ENCODE measurements at regions not wholly inside any gene's neighbourhood (a gene's known extent, or its start where the extent isn't known, plus 50 kb on each side); places are given as distances from the start of the nearest gene placed in this dataset.

DNA sequence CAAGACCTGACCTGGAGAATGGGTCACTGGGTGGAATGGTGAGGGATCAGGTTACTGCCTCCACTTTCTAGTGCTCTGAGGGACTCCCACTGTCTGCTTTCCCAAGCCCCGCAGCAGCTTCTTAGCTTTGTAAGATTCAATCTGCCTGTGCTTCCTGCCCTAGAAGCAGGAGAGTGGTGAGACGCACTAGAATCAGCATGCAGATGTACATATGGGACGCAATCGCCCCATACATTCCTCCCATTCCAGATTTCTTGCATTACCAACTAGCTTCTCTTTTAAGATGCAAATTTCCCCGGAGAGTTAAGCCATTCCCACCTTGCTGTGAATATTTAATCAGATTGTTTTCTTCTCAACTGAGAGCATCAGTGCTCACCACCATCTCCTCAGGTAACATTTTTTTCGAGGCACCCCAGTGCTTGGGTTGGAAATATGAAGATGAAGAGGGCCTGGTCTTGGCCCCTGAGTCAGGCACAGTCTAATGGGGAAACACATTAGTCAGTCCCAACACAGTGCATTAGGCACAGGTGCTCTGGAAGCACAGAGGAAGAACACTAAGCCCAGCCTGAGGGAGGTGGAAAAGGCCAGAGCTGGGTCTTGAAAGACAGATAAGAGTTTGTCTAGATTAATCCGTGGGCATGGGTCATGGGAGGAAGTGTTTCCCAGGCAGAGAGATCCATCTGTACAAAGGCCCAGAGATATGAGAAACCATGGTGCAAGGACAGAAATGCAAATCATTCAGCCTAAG, 66.7 kb upstream of the PRPS1 start:
- DNase-seq: no peak

DNA sequence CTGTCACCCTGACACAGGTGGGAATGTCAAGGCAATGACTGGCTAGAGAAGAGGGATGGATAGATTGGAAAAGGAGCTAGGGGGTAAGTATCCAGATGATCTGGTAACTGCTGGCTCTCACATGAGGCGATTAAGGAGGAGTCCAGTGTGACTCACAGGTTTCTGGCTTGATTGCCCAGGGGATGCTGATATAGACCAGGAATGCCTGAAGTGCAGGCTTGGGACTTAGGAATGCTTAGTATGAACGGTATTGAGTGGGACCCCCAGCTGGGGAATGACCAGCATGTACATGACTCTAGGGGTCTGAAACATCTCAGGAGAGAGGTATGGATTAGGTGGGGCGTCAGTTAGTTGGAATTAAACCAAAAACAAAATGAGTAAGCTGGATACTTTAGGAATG, 65.8 kb upstream of the PRPS1 start:
- DNase-seq: no peak

DNA sequence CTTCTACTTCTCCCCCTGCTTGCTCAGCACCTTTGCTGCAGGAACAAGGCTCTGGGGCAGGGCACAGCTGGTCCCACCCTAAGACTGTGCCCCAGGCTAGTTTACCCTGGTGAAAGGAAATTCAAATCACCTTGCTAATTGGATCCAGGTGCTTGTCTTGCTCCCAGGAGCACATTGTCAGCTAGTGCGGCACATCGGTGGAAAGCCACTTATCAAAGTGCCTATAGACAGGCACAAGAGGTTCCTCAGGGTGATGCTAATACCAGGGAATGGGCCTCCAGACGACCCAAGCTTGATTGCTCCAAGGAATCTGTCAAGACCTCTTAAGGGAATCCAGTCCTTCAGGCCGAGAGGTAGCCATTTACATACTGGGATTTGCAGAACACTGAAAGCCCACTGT, 64.5 kb upstream of the PRPS1 start:
- DNase-seq: no peak

DNA sequence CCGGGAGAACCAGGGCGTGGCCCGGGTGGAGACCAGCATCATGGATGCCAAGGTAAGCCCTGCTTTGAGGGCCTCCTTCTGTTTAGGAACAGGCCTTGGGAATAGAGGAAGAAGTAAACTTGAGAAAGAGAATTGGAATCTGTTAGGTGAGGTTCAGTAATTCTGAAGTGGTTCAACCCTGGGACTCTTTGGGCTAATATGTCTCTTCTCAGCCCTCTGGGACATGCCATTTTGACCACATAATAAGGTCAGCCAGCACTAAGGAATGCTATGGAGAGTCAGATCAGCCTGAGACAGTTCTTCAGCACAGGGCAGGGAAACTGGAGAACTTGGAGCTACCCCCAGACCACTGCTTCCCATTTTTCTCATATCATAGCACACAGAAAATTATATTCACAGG, 63.3 kb upstream of the PRPS1 start:
- DNase-seq: no peak

DNA sequence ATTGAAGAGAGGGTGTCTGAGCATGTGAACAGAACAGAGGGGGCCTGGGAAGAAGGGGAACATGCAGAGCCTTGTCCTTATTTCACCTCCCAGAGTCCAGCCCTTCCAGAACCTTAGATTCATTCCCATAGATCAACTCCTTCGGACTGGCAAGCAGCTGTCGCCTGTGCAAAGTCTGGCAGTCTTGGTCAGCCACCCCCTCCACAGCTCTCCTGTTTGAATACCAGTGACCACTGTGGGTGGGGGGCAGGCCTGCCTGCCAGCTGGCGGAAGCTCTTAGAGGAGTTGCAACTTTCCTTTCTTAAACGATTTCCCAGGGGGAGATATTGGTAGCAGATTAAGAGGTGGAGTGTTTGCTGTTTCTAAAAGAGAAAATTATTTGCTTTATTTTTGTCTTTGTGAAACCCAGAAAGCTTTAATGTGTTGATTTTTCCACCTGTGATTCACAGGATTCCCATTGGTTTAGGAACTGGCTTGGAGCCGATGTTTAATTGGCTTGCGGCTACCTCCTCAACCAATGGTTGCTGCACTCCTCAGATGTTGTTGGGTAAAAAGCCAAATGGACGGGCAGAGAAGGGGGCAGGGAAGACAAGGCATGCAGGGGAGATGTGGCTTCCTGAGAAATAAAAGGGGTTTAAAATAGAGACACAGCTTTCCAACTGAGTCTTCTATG, 62.2 kb upstream of the PRPS1 start:
- DNase-seq: no peak

DNA sequence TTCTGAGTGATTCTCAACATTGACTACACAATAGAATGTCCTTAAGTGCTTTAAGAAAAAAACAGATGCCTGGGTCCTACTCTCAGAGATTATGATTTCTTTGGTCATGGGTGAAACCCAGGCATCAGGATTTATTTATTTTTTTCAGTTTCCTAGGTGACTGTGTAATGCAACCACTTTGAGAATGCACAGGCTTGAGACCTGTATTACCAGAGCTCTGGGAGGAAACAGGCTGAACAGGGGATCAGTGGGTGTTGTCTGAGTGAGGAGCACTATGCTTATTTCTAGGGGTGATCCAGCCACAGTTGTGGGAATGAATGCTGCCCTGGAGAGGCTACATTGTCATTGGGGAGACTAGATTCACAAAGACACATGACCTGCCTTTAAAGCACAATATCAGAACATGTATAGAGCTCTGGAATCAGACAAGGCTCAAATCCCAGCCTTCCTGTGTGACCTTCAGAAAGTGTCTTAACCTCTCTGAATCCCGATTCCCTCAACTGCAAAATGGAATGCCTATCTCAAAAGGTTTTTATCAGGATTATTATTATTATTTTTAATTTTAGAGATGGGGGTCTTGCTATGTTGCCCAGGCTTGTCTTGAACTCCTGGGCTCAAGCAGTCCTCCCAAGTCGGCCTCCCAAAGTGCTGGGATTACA, 61.6 kb upstream of the PRPS1 start:
- DNase-seq: no peak

DNA sequence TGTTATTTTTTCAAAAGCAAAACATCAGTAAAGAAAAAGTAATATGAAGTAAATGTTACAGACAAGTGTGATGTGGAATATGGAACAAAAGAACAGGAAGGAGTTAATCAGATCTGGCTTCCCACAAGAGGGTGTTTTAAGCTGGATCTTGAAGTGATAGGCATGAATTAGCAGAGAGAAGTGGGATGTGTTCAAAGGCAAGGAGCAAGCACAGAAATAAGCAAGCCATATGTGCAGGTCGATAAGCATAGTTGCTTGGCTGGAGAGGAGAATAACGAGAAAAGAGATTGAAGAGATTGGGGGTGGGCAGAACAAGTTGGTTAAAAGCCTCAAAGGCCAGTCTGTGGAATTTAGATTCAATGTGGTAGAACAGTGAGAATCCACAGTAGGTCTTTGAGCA, 60.9 kb upstream of the PRPS1 start:
- DNase-seq: no peak

DNA sequence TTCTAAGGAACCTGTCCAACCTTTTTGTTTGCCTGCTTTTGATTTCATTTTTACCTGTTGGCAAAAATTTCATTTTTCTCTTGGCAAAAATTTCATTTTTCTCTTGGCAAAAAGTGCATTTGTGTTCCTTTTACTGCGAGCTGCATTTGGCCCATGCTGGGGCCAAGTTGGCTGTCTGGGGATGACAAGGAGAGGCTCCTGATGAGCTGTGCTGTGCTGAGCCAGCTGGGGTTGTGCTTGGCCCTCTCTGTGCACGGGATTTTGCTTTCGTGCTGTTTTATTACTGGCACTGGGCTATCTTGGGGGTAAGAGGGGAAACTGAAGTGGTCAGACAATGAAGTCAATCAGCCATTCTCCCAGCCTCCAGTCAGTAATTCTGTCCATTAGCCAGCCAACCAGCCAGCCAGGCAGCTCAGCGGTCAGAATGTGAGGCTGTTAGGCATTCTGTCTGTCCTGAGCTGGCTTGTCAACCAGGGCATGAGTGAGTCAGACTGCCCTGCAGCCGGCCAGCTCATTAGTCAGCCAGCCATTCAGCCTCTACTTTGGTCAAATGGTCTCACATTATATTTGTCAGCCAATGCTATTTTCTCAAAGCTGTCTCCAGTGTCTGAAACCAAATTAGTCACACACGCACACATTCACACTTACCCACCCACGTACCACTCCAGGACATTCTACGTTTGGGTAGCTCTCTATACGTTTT, 56.9 kb upstream of the PRPS1 start:
- no peak for DNase-seq

DNA sequence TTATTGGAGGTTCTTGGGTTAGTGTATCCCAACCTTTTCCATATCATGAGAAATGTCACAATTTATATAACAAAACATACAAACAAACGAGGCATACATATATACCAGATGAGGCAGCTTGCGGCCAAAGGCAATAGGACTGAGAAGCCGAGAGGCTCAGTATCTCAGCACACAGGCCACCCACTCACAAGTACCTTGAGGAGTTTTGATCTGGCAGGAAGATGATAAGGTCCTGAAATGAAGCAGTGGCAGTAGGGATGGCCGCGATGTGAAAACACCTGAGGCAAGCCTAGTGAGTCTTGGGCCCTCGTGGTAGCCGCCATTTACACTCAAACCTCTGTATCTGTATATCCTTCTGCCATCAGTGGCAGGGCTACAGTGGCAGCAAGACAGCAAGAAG, 55.3 kb upstream of the PRPS1 start:
- DNase-seq: no peak

DNA sequence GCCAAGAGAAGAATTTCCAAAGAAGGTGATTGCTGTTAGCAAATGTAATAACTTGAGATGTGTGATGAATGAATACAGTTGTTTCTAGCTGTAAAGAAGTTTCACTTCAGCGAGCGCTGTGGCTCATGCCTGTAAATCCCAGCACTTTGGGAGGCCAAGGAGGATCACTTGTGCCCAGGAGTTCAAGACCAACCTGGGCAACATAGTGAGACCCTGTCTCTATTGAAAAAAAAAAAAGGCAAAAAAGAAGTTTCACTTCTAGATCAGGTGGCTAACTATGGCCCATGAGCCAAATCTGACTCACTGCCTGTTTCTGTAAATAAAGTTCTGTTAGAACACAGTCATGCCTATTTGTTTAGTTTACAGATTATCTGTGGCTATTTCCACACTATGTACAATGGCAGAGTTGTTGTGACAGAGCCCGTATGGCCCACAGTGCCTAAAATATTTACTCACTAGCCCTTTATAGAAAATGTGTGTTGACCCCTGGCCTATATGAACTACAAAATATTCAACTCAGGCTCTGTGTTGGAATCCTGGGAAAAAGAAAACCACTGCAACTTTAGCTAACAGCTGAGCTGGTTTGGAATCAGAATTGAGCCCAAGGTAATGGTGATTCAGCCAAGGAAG, 54.1 kb upstream of the PRPS1 start:
- DNase-seq: no peak

DNA sequence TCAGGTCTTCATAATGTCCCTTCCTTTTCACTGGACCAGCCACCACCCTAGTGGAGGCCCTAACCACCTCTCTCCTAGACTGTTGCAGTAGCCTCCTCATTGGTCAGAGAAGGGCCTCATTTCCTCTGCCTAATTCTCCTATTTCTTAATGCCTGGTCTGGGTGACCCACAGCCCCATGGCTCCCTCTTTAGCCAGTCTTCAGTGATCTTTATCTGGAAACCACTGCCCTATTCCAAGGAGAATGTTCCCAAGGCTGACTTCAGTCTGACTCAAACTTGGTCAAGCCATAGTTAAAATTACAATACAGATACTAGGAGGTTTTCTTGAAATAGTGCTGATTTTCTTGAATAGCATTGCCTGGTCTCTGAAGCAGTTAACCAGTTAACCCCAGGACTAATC, 53.6 kb upstream of the PRPS1 start:
- DNase-seq: no peak

DNA sequence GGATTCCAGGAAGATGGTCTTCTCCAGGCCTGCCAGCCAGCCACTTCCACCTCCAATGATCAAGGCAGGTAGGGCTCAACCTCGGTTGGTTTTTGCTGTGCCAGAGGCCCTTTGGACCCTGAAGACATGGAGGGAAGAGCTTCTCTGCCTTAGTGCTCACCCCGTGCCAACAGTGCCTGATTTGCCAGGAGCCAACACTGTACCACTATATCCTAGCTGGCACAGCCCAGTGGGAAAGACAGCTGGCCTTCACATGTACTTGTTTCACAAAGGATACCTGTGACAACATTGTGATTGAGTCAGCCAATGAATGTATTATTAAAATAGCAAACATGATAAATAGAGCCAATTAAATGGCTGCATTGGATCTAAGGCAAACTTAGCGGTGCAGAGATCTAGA, 51.9 kb upstream of the PRPS1 start:
- no peak for DNase-seq

DNA sequence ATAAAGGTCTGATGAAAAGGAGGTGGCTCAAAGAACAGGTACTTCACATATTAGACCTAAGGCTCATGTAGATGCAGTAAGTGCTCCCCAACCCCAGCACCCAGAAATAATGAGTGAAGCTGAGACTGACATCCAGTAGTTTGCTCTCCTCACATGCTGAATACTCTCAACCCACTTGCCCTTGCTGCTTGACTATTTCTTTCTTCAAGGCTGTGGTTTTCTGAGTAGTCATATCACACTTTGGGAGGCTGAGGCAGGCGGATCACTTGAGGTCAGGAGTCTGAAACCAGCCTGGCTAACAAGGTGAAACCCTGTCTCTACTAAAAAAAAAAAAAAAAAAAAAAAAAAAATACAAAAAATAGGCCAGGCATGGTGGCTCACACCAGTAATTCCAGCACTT, 51.5 kb upstream of the PRPS1 start:
- DNase-seq: no peak

DNA sequence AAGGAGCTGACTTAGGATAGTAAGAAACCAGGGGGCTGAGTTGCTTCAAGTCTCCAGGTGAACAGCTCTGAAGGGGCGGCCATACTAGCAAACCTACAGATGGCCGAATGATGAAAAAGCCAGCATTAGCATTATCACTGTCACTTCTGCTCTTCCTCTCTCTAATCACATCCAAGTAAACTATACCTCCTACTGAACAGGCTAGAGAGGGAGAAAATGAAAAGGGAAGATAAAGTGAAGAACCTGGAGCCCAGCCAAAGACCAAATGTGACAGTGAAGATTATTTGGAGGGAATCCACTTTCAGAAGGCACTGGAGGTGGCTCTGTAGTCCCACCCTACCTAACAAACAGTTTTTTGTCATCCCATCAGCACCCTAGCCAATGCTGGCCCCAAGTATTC, 50.4 kb upstream of the PRPS1 start:
- no peak for DNase-seq

Data from stimulated activated CD4-positive, alpha-beta T cell treated with anti-CD3 and anti-CD28 coated beads, Interleukin-4, amount 100 ng/mL, for 4 hours (primary cell).